ENCODE measurements at regions not wholly inside any gene's neighbourhood (a gene's known extent, or its start where the extent isn't known, plus 50 kb on each side); places are given as distances from the start of the nearest gene placed in this dataset.

GRCh38 chr13:79861731-79862130, 380.8 kb downstream of the NDFIP2 start:
- Mint-ChIP-seq H3K9me3 (peaks cover 4% of the 10 kb centered on the region), H3K36me3 (no peaks in the 10 kb centered on the region), H3K4me1 (no peaks in the 10 kb centered on the region), H3K4me3 (no peak overlapping the region), H3K27me3 (ENCODE audit: low read depth) (no peaks in the 10 kb centered on the region), H3K27ac (no peak overlapping the region)
- DNase-seq (ENCODE audit: low spot score in 2 of 2, unreplicated experiment in 2 of 2), result no peak
- TF ChIP-seq CTCF (IDR thresholded peaks at IDR 0.05; ENCODE audit: unreplicated experiment), result no peak

- no peaks in the 10 kb centered on the region for H3K27me3 Mint-ChIP-seq (ENCODE audit: low read depth)
- no peaks in the 10 kb centered on the region for H3K36me3 Mint-ChIP-seq
- no peaks in the 10 kb centered on the region for H3K4me1 Mint-ChIP-seq
- H3K4me3 Mint-ChIP-seq, result no peak overlapping the region
- no peak for DNase-seq (ENCODE audit: low spot score in 2 of 2, unreplicated experiment in 2 of 2)
- peaks cover 4% of the 10 kb centered on the region for H3K9me3 Mint-ChIP-seq
- no peak for TF ChIP-seq CTCF (IDR thresholded peaks at IDR 0.05; ENCODE audit: unreplicated experiment)
- H3K27ac Mint-ChIP-seq, result no peak overlapping the region
Measured at GRCh38 chr13:79860791-79861190, 379.8 kb downstream of the NDFIP2 start.

- H3K4me3 Mint-ChIP-seq, result no peak overlapping the region
- no peak for TF ChIP-seq CTCF (IDR thresholded peaks at IDR 0.05; ENCODE audit: unreplicated experiment)
- H3K4me1 Mint-ChIP-seq, result no peaks in the 10 kb centered on the region
- DNase-seq (ENCODE audit: low spot score in 2 of 2, unreplicated experiment in 2 of 2), result no peak
- H3K9me3 Mint-ChIP-seq, result peaks cover 7% of the 10 kb centered on the region
- H3K27me3 Mint-ChIP-seq (ENCODE audit: low read depth), result no peaks in the 10 kb centered on the region
- no peak overlapping the region for H3K27ac Mint-ChIP-seq
- H3K36me3 Mint-ChIP-seq, result no peaks in the 10 kb centered on the region
Measured at GRCh38 chr13:79859756-79860155, 378.8 kb downstream of the NDFIP2 start.

GRCh38 chr13:79853251-79853650, 372.3 kb downstream of the NDFIP2 start:
- Mint-ChIP-seq H3K9me3 (peaks cover 3% of the 10 kb centered on the region), H3K4me3 (no peak overlapping the region), H3K36me3 (no peaks in the 10 kb centered on the region), H3K27ac (no peak overlapping the region), H3K27me3 (ENCODE audit: low read depth) (no peaks in the 10 kb centered on the region), H3K4me1 (peaks cover 14% of the 10 kb centered on the region)
- no peak for TF ChIP-seq CTCF (IDR thresholded peaks at IDR 0.05; ENCODE audit: unreplicated experiment)
- no peak for DNase-seq (ENCODE audit: low spot score in 2 of 2, unreplicated experiment in 2 of 2)

GRCh38 chr13:79851318-79851717, 370.4 kb downstream of the NDFIP2 start:
- Mint-ChIP-seq H3K4me1 (peaks cover 14% of the 10 kb centered on the region), H3K4me3 (no peak overlapping the region), H3K36me3 (no peaks in the 10 kb centered on the region)

More at GRCh38 chr13:79851318-79851717, 370.4 kb downstream of the NDFIP2 start:
- TF ChIP-seq CTCF (IDR thresholded peaks at IDR 0.05; ENCODE audit: unreplicated experiment), result no peak
- no peak for DNase-seq (ENCODE audit: low spot score in 2 of 2, unreplicated experiment in 2 of 2)
- Mint-ChIP-seq H3K27ac (no peak overlapping the region), H3K27me3 (ENCODE audit: low read depth) (no peaks in the 10 kb centered on the region), H3K9me3 (peaks cover 3% of the 10 kb centered on the region)
